GM19468 (cell line): ENCODE measurements at regions not wholly inside any gene's neighbourhood (a gene's known extent, or its start where the extent isn't known, plus 50 kb on each side); places are given as distances from the start of the nearest gene placed in this dataset.
"Not testable (repeated sequence)": the region's sequence is repeated elsewhere in the genome, so short reads cannot be mapped to it uniquely, and the experiment has no call there.

ENCODE experiments used
- ATAC-seq: cut with Tn5 transposase; IDR thresholded peaks from one replicate; pipeline ENCODE4 v1.9.1; 2021; ENCODE audit warnings: mild to moderate bottlenecking, moderate library complexity, moderate number of reproducible peaks; ENCODE audit not compliant: unreplicated experiment; ENCODE audit errors: extremely low read depth

- no peak for ATAC-seq
Observed at GRCh38 chr6:21740376-21741124, 147.0 kb downstream of the SOX4 start.

- no peak for ATAC-seq
Observed at GRCh38 chr6:21741221-21742109, 147.9 kb downstream of the SOX4 start.

DNA sequence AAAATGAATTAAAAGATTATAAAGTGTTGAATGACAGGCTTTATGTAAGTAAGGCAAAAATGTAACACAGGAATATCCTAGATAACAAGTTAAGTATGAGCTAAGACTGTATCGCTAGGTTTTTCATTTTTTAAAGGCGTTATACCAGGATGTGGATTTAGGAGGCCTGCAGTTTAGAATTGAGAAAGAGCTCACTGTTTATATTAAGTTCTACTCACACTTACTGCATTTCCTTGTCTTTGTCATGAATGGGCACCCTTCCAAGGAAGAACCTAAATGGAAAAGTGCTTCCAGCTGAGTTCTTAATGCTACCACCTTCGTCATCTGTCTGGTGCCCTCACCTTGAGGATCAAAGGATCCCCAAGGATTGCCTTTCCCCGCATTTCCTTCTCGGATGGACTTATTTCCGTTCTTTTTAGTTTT is 148.7 kb downstream of the SOX4 start:
- ATAC-seq: no peak

GRCh38 chr6:21744331-21744730 is 150.8 kb downstream of the SOX4 start:
- ATAC-seq: no peak

- ATAC-seq: no peak
Observed at GRCh38 chr6:21745543-21746337, 152.2 kb downstream of the SOX4 start.

DNA sequence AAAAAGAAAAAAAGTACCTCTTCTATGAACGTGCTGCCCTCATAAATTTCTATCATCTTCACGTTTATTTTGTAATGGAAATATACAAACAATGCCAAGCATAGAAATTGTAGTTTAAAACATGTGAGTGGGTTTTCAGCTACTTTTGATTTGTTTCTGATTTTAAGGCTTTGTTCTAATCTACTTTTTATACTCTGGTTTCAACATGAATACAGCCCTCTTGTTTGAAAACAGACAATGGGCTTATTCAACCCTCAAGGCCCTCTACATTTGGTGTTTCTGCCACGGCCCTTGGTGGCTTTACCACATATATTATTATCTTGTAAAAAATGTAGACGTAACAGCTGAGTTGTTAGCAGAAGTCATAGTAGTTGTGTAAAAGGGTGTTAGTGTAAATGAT is 153.9 kb downstream of the SOX4 start:
- ATAC-seq: no peak

DNA sequence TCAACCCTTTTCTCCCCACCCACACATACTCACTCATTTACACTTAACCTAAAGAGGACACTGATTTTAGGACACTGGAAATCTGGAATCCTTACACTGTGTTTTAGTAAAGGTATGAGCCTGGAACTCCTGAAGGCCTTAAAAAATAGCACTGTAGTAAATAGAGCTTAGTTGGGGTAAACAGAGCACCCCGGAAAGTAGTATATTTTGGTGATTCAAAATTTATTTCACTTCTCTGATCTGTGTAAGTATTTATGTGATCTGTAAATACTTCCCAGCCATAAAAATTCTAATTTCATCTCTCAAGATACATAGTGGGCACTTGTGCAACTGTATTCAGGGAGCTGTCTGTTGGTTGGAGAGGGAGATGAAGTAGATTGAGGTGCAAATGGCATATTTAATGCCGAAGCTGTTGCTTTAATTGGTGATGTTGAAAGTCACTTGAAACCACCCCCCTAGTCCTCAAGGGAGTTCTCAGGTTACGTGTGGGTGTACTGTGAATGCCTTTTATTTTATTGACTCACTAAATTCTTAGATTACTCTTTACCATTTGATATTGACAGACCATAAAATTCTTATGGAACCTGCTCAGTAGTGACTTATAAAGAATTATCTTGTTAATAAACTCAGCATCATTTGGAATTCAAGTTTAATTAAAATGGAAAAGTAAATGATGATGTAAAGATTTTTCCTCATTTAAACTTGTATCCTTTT is 154.9 kb downstream of the SOX4 start:
- no peak for ATAC-seq

GRCh38 chr6:21749754-21750153 is 156.2 kb downstream of the SOX4 start:
- no peak for ATAC-seq

GRCh38 chr6:21750575-21750974 is 157.0 kb downstream of the SOX4 start:
- ATAC-seq: no peak

DNA sequence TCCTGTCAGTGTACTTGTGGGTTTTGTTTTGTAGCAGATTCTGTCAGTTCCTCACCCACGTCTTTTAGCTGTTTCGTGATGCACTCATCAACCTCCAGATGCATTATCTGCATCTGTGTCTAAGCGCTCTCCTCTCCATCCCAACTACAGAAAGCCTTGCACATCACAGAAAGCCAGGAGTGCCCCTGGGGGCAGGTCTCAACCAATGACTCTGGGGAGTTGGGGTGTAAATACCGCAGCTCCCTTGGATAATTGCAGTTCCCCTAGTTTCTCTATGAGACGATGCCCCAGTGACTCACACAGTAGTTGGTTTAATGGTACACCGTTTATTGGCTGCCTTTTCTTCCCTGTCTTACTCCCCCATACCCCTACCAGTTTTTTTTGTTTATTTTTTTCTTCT is 158.1 kb downstream of the SOX4 start:
- ATAC-seq: no peak

- no peak for ATAC-seq
Observed at GRCh38 chr6:21752054-21752811, 158.7 kb downstream of the SOX4 start.

- no peak for ATAC-seq
Observed at GRCh38 chr6:21753241-21754108, 159.9 kb downstream of the SOX4 start.

DNA sequence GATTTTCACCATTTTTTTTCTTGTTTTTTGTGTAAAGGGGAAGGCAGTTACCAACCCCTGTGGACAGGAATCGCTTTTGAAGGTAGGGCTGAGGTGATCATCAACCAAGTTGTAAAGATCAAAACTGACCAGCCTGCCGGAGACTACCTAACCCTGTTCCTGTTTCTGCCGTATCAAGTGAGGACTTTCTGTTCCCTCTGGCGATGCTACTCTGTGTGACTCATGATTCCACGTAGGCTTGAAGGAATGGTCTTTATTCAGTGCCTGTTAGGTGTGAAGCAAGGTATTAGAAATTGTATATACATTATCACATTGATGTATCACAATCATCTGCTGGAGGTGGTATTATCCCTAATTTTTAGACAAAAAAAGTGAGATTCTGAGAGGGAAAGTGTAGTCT is 161.3 kb downstream of the SOX4 start:
- no peak for ATAC-seq

- no peak for ATAC-seq
Observed at GRCh38 chr6:21756487-21756886, 162.9 kb downstream of the SOX4 start.

DNA sequence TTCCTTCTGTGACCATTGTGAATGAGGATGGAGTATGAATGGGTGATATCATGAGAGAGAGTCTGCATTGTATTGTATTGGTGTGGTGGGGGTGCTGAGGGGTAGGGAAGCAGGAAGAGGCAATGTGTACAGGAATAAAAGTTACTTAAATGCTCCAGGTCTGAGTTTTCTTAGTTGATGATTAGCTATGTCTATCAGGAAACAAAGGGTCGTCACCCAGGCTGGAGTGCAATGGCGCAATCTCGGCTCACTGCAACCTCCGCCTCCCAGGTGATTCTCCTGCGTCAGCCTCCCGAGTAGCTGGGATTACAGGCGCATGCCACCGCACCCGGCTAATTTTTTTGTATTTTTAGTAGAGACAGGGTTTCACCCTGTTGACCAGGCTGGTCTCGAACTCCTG is 163.8 kb downstream of the SOX4 start:
- not testable (repeated sequence) for ATAC-seq

- no peak for ATAC-seq
Observed at GRCh38 chr6:21759721-21760120, 166.2 kb downstream of the SOX4 start.

DNA sequence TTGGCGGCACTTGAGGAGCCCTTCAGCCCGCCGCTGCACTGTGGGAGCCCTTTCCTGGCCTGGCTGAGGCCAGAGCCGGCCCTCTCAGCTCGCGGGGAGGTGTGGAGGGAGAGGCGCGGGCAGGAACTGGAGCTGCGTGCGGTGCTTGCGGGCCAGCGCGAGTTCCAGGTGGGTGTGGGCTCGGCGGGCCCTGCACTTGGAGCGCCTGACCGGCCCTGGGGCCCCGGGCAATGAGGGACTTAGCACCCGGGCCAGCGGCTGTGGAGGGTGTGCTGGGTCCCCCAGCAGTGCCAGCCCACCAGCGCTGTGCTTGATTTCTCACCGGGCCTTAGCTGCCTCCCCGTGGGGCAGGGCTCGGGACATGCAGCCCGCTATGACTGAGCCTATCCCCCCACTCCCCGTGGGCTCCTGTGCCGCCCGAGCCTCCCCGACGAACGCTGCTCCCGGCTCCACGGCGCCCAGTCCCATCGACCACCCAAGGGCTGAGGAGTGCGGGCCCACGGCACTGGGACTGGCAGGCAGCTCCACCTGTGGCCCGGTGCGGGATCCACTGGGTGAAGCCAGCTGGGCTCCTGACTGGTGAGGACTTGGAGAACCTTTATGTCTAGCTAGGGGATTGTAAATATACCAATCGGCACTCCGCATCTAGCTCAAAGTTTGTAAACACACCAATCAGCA is 167.6 kb downstream of the SOX4 start:
- not testable (repeated sequence) for ATAC-seq

DNA sequence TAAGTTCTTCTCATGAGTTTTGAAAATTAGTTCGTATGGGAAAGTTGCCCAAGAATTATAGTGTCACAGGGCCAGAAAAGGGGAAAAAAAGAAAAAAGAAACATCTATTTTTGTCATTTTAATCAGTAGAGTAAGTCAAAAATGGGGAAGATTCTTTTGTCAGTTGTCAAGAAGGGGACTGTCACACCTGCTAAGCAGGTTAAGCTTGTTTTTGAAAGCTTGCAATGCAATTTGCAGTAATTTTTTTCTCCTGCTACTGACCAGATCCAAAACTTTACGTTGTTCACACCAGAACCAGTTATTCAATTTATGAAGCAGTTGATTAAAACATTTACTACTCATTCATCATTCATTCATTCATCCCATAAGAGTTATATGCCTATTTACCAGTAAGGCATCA is 171.4 kb downstream of the SOX4 start:
- ATAC-seq: no peak
